Stimulated activated naive B cell treated with anti-CD40 and anti-IgM and Interleukin-4, amounts not matched to agents 10 μg/mL and 1 μg/mL and 100 μg/mL, for 72 hours (primary cell): ENCODE measurements at regions not wholly inside any gene's neighbourhood (a gene's known extent, or its start where the extent isn't known, plus 50 kb on each side); places are given as distances from the start of the nearest gene placed in this dataset.

Experiments
- ATAC-seq, 2 donors: fragments of 150-1000 bp; cut with Tn5 transposase; replicated peaks; 2 replicates each; pipeline ENCODE4 v1.10.0; 2021; ENCODE audit warnings: moderate library complexity in 1 of 2
- DNase-seq: peaks from one replicate; pipeline ENCODE4 v3.0.0; 2021
- H3K27ac Mint-ChIP-seq: one replicate; pipeline ENCODE4 v1.8.0; 2022; ENCODE audit warnings: mild to moderate bottlenecking, mixed read lengths
- H3K27me3 Mint-ChIP-seq, 2 donors: one replicate each; pipeline ENCODE4 v1.8.0; 2022; ENCODE audit warnings: mixed read lengths in 2 of 2
- H3K36me3 Mint-ChIP-seq, 2 donors: one replicate each; pipeline ENCODE4 v1.8.0; 2022; ENCODE audit warnings: mixed read lengths in 2 of 2, mild to moderate bottlenecking in 1 of 2
- H3K4me1 Mint-ChIP-seq, 2 donors: one replicate each; pipeline ENCODE4 v1.8.0; 2022; ENCODE audit warnings: mixed read lengths in 2 of 2, mild to moderate bottlenecking in 1 of 2
- H3K4me3 Mint-ChIP-seq, 2 donors: one replicate each; pipeline ENCODE4 v1.8.0; 2022; ENCODE audit warnings: mild to moderate bottlenecking in 2 of 2, mixed read lengths in 2 of 2, moderate library complexity in 1 of 2
- H3K9me3 Mint-ChIP-seq, 2 donors: one replicate each; pipeline ENCODE4 v1.8.0; 2022; ENCODE audit warnings: mixed read lengths in 2 of 2, mild to moderate bottlenecking in 1 of 2

GRCh38 chr18:33960417-33960816 is 264.3 kb downstream of the NOL4 start:
- Mint-ChIP-seq H3K4me1 (no peaks in the 10 kb centered on the region), H3K27ac (no peak overlapping the region), H3K36me3 (no peaks in the 10 kb centered on the region), H3K9me3 (peaks cover 2 to 4% of the 10 kb centered on the region in 2 donors), H3K4me3 (no peak overlapping the region), H3K27me3 (no peaks in the 10 kb centered on the region)
- DNase-seq (no peak), ATAC-seq (no peak)

DNA sequence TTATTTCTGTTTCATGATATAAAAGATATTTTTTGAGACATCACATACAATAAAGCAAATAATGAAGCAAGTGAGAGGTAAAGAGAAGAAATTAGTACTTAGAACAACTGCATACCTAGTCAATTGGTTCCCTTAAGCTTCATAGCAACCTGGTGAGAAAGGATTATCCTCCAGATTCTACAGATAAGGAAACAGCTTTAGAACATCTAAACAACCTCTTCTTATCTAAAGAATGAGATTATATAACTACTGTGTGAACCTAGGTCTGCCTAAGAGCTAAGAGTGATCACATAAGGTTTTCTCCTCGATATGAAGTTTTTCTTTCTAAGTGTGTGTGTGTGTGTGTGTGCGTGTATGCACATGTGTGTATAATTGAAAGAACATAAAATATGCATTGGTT is 265.1 kb downstream of the NOL4 start:
- Mint-ChIP-seq H3K36me3 (no peaks in the 10 kb centered on the region), H3K27ac (no peak overlapping the region), H3K4me1 (no peaks in the 10 kb centered on the region), H3K4me3 (no peak overlapping the region), H3K9me3 (peaks cover 2 to 4% of the 10 kb centered on the region in 2 donors), H3K27me3 (no peaks in the 10 kb centered on the region)
- ATAC-seq = no peak
- no peak for DNase-seq

DNA sequence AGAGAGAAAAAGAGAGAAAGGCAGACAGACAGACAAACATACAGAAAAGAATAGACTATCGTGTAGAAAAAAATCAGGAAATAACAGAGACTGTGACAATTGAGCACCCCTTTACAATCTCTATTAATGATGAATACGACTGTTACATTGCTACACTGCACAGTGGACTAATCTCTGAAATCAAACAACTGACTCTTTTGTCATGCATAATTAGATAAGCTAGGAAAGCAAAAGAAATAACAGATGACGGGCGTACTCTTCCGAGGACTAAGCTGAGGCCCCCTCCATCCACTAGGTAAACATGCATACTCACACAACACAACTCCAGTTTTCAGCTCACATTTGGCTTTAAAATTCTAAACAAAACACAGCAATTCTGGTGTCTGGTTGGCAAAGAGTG is 267.0 kb downstream of the NOL4 start:
- H3K27me3 Mint-ChIP-seq = no peaks in the 10 kb centered on the region
- H3K27ac Mint-ChIP-seq = no peak overlapping the region
- H3K9me3 Mint-ChIP-seq = peaks cover 1 to 8% of the 10 kb centered on the region in 2 donors
- no peaks in the 10 kb centered on the region for H3K4me1 Mint-ChIP-seq
- no peak for DNase-seq
- H3K4me3 Mint-ChIP-seq = no peak overlapping the region
- H3K36me3 Mint-ChIP-seq = no peaks in the 10 kb centered on the region
- ATAC-seq = no peak

- Mint-ChIP-seq H3K27me3 (no peaks in the 10 kb centered on the region), H3K27ac (no peak overlapping the region), H3K4me3 (no peak overlapping the region), H3K4me1 (no peaks in the 10 kb centered on the region), H3K9me3 (peaks cover 1 to 9% of the 10 kb centered on the region in 2 donors), H3K36me3 (no peaks in the 10 kb centered on the region)
- DNase-seq = no peak
- ATAC-seq = no peak
Observed at GRCh38 chr18:33951031-33951430, 273.7 kb downstream of the NOL4 start.

- no peaks in the 10 kb centered on the region for H3K27me3 Mint-ChIP-seq
- ATAC-seq = no peak
Observed at GRCh38 chr18:33946336-33946735, 278.4 kb downstream of the NOL4 start.

DNA sequence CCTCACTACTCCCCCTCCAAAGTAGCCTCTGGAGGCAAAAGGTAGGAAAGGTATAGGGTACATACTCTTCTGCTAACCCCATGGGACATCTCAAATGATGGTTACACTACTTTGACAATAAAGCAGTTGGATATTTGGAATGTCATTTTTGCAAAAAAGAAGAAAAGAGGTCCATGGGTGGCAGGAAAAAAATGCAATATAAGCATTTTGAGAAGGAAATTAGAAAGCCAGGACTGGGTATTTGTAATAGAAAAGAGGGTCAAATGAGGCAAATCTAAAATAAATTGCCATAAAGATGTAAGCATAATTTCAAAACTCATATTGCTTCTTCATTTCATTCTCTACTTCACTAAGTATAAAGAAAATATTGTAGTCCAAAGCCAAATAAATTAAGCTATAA is 280.2 kb downstream of the NOL4 start:
- Mint-ChIP-seq H3K4me3 (no peak overlapping the region), H3K4me1 (no peaks in the 10 kb centered on the region), H3K9me3 (peaks cover 4 to 5% of the 10 kb centered on the region in 2 donors), H3K27me3 (no peaks in the 10 kb centered on the region), H3K27ac (no peak overlapping the region), H3K36me3 (no peaks in the 10 kb centered on the region)
- DNase-seq (no peak), ATAC-seq (no peak)

More at GRCh38 chr18:33946336-33946735, 278.4 kb downstream of the NOL4 start:
- H3K36me3 Mint-ChIP-seq = no peaks in the 10 kb centered on the region
- no peaks in the 10 kb centered on the region for H3K4me1 Mint-ChIP-seq
- H3K4me3 Mint-ChIP-seq = no peak overlapping the region
- no peak for DNase-seq
- no peak overlapping the region for H3K27ac Mint-ChIP-seq
- H3K9me3 Mint-ChIP-seq = no peaks in the 10 kb centered on the region

- no peaks in the 10 kb centered on the region for H3K36me3 Mint-ChIP-seq
- no peak overlapping the region for H3K27ac Mint-ChIP-seq
- H3K27me3 Mint-ChIP-seq = no peaks in the 10 kb centered on the region
- ATAC-seq (no peak), DNase-seq (no peak)
- H3K9me3 Mint-ChIP-seq = peaks cover 5 to 7% of the 10 kb centered on the region in 2 donors
- H3K4me1 Mint-ChIP-seq = no peaks in the 10 kb centered on the region
- H3K4me3 Mint-ChIP-seq = no peak overlapping the region
Observed at GRCh38 chr18:33937270-33937816, 287.4 kb downstream of the NOL4 start.

GRCh38 chr18:33934258-33934657 is 290.5 kb downstream of the NOL4 start:
- H3K27ac Mint-ChIP-seq = no peak overlapping the region
- no peaks in the 10 kb centered on the region for H3K4me1 Mint-ChIP-seq
- no peaks in the 10 kb centered on the region for H3K36me3 Mint-ChIP-seq
- no peaks in the 10 kb centered on the region for H3K27me3 Mint-ChIP-seq
- DNase-seq = no peak
- no peak overlapping the region for H3K4me3 Mint-ChIP-seq
- ATAC-seq = no peak
- peaks cover 0 to 3% of the 10 kb centered on the region in 2 donors for H3K9me3 Mint-ChIP-seq

- H3K27me3 Mint-ChIP-seq = no peaks in the 10 kb centered on the region
- H3K4me1 Mint-ChIP-seq = no peaks in the 10 kb centered on the region
- no peaks in the 10 kb centered on the region for H3K9me3 Mint-ChIP-seq
- H3K27ac Mint-ChIP-seq = no peak overlapping the region
- no peaks in the 10 kb centered on the region for H3K36me3 Mint-ChIP-seq
- ATAC-seq = no peak
- DNase-seq = no peak
- H3K4me3 Mint-ChIP-seq = no peak overlapping the region
Observed at GRCh38 chr18:33928231-33928630, 296.5 kb downstream of the NOL4 start.

DNA sequence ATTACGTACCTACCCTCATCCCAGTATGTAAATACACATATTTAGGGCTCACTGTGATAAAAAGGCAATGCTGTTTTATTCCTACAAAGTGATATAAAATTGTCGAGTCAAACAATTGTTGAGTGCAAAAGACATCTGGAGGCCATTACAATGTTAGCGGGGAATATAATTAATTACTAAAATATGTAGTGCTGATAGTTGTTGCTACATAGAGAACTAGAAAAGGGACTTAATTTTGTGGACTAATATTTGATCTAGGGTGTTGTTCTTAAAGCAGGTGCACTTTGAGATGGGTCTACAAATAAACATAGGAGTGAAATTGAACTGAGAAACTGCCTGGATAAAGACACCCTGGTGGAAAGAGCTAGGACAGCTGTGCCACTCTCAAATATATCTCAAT is 300.1 kb downstream of the NOL4 start:
- Mint-ChIP-seq H3K9me3 (no peaks in the 10 kb centered on the region), H3K4me1 (no peaks in the 10 kb centered on the region), H3K27ac (no peak overlapping the region), H3K27me3 (no peaks in the 10 kb centered on the region), H3K4me3 (no peak overlapping the region), H3K36me3 (no peaks in the 10 kb centered on the region)
- no peak for ATAC-seq
- no peak for DNase-seq

GRCh38 chr18:33923980-33924379 is 300.7 kb downstream of the NOL4 start:
- Mint-ChIP-seq H3K36me3 (no peaks in the 10 kb centered on the region), H3K27me3 (no peaks in the 10 kb centered on the region), H3K4me1 (no peaks in the 10 kb centered on the region), H3K9me3 (no peaks in the 10 kb centered on the region), H3K27ac (no peak overlapping the region), H3K4me3 (no peak overlapping the region)
- DNase-seq = no peak
- ATAC-seq = no peak

DNA sequence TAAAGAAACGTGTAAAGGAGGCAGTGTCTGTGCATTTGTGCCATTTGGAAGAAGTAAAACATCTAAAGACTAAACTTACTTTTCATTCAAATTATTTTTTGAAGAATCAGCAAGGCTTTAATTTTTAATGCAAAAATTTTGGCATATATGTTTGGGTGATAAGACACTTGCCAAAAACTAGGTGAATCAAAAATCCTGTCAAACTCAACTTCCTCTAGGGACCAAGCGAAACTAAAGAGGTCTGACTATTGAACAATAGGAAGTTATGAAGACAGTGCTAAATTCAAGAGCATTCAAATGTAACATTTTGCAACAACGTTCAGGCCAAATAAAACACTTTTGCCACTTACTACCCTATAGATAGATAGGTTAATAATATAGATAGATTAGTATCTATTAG is 306.1 kb downstream of the NOL4 start:
- peaks cover 4 to 7% of the 10 kb centered on the region in 2 donors for H3K9me3 Mint-ChIP-seq
- ATAC-seq = no peak
- no peaks in the 10 kb centered on the region for H3K36me3 Mint-ChIP-seq
- no peaks in the 10 kb centered on the region for H3K27me3 Mint-ChIP-seq
- H3K4me1 Mint-ChIP-seq = no peaks in the 10 kb centered on the region
- no peak for DNase-seq
- no peak overlapping the region for H3K4me3 Mint-ChIP-seq
- no peak overlapping the region for H3K27ac Mint-ChIP-seq

DNA sequence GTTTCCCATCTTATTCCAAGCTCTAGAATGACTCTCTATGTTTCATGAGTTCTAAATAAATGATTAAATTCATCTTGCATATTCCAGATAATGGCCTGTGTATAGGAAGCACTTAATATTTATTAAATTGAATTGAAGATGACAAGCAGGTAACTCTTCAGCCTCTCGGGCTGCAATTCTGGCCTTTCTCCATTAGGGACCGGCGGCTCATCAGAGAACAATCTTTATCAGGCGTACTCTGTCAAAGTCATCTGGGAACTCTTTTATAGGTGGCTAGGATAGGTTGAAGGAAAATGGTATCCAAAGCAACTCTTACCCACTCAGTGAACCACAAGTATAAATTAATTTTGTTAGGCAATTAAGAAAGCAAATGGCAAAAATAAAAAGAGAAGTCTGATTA is 308.5 kb downstream of the NOL4 start:
- Mint-ChIP-seq H3K27ac (no peak overlapping the region), H3K9me3 (peaks cover 4 to 7% of the 10 kb centered on the region in 2 donors), H3K4me1 (no peaks in the 10 kb centered on the region), H3K27me3 (no peaks in the 10 kb centered on the region), H3K36me3 (no peaks in the 10 kb centered on the region), H3K4me3 (no peak overlapping the region)
- DNase-seq (no peak), ATAC-seq (no peak)

DNA sequence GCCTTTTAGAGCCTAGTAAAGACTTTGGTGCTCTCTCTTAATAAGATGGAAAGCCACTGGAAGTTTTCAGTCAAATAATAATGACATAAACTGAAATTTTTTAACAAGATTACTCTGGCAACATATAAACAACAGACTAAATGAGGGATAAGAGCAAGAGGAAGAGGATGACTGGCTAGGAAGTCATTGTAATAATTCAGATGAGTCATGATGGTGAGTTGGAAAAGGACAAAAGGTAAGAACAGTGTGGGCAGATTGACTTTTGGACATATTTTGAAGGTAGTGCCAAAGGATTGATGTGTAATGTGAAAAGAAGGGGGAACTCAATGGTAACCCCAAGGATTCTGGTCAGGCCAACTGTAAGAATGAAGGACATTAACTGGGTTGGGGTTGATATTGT is 310.3 kb downstream of the NOL4 start:
- Mint-ChIP-seq H3K4me3 (no peak overlapping the region), H3K27me3 (no peaks in the 10 kb centered on the region), H3K27ac (no peak overlapping the region), H3K9me3 (peaks cover 4 to 7% of the 10 kb centered on the region in 2 donors), H3K4me1 (no peaks in the 10 kb centered on the region), H3K36me3 (no peaks in the 10 kb centered on the region)
- DNase-seq = no peak
- ATAC-seq = no peak

- ATAC-seq = no peak
- Mint-ChIP-seq H3K27ac (no peak overlapping the region), H3K4me3 (no peak overlapping the region), H3K36me3 (no peaks in the 10 kb centered on the region), H3K9me3 (peaks cover 11 to 14% of the 10 kb centered on the region in 2 donors), H3K4me1 (no peaks in the 10 kb centered on the region), H3K27me3 (no peaks in the 10 kb centered on the region)
- no peak for DNase-seq
Observed at GRCh38 chr18:33906046-33906445, 318.7 kb downstream of the NOL4 start.
